GM12874 (cell line): ENCODE measurements at regions not wholly inside any gene's neighbourhood (a gene's known extent, or its start where the extent isn't known, plus 50 kb on each side); places are given as distances from the start of the nearest gene placed in this dataset.

ENCODE experiments used
- TF ChIP-seq, protein P1 (sequence below): IDR thresholded peaks from 2 replicates; pipeline ENCODE4 v1.5.1; 2011; ENCODE audit warnings: low read depth, mild to moderate bottlenecking, control low read depth, low read length, moderate library complexity; ENCODE audit not compliant: insufficient read depth

- TF ChIP-seq, protein P1, sequence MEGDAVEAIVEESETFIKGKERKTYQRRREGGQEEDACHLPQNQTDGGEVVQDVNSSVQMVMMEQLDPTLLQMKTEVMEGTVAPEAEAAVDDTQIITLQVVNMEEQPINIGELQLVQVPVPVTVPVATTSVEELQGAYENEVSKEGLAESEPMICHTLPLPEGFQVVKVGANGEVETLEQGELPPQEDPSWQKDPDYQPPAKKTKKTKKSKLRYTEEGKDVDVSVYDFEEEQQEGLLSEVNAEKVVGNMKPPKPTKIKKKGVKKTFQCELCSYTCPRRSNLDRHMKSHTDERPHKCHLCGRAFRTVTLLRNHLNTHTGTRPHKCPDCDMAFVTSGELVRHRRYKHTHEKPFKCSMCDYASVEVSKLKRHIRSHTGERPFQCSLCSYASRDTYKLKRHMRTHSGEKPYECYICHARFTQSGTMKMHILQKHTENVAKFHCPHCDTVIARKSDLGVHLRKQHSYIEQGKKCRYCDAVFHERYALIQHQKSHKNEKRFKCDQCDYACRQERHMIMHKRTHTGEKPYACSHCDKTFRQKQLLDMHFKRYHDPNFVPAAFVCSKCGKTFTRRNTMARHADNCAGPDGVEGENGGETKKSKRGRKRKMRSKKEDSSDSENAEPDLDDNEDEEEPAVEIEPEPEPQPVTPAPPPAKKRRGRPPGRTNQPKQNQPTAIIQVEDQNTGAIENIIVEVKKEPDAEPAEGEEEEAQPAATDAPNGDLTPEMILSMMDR, result no peak
Observed at GRCh38 chr4:107359208-107359607, 323.1 kb upstream of the DKK2 start.

- TF ChIP-seq, protein P1, result peak; percentile 48; the same call in 1 of the 2 replicates
Observed at GRCh38 chr4:107354304-107354703, 318.2 kb upstream of the DKK2 start.

- TF ChIP-seq, protein P1, result no peak
Observed at GRCh38 chr4:107351196-107351595, 315.1 kb upstream of the DKK2 start.

GRCh38 chr4:107349732-107350131 is 313.6 kb upstream of the DKK2 start:
- TF ChIP-seq, protein P1, result no peak

- TF ChIP-seq, protein P1, result no peak
Observed at GRCh38 chr4:107349266-107349665, 313.2 kb upstream of the DKK2 start.

DNA sequence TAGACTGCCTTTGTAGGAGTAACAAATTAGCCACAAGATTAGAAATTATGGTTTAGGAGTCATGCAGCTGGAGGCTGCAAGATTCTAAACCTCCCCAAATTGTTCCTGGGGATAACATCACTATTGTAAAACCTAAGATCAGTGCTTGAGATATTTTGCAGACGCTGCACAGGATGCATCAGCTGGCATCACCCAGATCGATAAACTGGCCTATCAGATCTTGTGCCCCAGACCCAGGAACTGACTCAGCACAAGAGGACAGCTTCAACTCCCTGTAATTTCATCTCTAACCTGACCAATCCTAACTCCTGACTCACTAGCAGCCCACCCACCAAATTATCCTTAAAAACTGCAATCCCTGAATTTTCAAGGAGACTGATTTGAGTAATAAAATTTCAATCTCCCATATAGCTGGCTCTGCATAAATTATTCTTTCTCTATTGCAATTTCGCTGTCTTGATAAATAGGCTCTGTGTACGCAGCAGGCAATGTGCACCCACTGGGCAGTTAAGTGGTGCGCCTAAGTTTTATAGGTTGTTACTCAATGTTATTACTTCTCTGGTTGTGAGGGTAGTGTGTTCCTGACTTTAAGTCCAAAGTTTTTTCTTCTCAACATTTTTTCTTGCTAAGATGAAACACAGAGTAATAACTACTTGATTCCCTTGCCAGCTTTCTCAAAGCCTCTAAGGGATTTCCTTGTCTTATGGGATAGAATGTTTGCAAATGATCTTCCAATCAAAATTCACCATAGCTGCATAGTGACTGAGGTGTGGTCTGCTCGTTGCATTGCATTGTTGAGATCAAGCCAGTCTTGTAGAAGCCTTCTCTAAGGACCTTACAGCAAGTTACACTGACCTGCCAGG is 312.3 kb upstream of the DKK2 start:
- TF ChIP-seq, protein P1, result no peak

- TF ChIP-seq, protein P1, result no peak
Observed at GRCh38 chr4:107333518-107333917, 297.4 kb upstream of the DKK2 start.
